RPMI7951 (cell line): ENCODE measurements at regions not wholly inside any gene's neighbourhood (a gene's known extent, or its start where the extent isn't known, plus 50 kb on each side); places are given as distances from the start of the nearest gene placed in this dataset.
"Not testable (repeated sequence)": the region's sequence is repeated elsewhere in the genome, so short reads cannot be mapped to it uniquely, and the experiment has no call there.

ENCODE experiments used
- DNase-seq: peaks from one replicate; pipeline ENCODE4 v3.0.0-alpha.2; 2012; ENCODE audit warnings: low read depth

- DNase-seq, result no peak
These were observed 415.0 kb upstream of the ESRRG start for GRCh38 chr1:217138173-217138765.

GRCh38 chr1:217137210-217137881 lies 414.1 kb upstream of the ESRRG start:
- DNase-seq, result no peak

- DNase-seq, result no peak
These were observed 413.6 kb upstream of the ESRRG start for GRCh38 chr1:217136895-217137205.

DNA sequence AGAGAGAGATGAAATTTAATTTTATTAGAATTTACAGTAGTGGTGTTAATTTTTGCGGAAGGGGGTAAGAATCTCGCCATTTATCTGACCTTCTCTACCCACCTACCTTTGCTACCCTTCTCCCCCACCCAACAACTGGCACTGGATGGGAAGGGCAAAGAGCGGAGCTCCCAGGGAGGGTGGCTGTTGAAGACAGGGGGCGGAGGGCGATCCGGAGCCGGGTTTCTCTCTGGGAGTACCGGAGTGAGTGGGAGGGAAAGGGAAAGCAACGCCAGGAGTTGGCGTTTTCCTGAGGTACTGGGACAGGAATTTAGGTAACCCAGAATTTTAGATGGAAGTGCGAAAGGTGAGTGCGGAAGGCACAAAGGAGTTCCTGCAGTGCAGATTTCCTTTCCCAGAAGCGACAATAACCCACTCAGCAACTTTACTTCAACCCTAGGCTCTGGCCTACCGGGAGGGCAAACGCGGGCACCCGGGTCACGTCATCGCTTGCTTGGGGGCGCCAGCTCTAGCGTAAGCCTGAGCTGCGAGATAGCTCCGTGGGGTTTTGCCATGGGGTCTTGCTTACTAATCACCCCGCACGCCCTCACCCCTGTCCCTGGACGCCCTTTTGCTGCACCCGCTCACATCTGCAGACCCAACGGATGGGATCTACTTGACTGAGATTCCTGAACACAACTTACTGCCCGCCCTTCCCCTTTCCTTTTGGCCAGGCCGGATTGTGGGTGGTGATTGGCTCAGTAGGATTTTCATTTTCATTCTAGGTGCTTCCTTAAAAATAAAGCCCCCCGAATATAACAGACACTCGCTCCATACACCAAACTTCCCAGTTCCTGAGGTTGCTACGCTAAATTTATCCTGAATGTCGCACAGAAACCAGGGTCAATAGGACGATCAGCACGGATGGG lies 413.0 kb upstream of the ESRRG start:
- DNase-seq, result no peak

GRCh38 chr1:217135569-217135915 lies 412.3 kb upstream of the ESRRG start:
- no peak for DNase-seq

DNA sequence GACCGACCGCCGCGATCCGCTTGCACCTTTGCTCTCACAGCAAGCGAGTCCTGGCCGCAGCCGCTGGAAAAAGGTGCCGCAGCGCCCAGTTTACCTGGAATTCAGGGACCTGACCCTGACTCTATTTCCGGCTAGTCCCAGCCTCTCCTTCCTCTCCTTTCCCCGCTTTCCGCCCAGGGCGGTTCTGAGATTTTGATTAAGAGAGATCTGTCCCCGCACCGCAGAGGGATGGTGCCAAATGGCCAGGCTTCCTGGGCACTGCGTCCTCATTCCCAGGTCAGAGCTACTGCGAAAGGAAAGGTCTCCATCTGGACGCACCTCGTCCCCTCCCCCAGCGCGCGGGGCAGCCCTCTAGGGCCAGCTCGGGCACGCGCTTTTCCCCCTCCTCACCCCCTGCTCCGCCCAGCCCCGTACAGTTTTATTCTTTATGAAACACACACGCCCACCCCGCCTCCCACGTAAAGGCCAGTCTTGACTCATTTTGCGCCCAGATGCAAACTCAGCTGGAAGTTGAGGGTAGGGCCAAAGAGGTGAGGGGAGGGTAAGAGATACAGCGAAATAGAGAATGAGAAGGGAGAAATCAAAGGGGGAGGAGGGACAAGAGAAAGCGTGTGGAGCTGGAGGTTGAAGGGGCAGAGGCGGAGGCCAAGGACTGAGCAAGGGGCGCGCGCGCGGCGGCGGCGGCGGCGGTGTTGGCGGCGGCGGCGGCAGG lies 411.8 kb upstream of the ESRRG start:
- DNase-seq, result no peak

GRCh38 chr1:217133958-217134856 lies 411.0 kb upstream of the ESRRG start:
- DNase-seq, result no peak

DNA sequence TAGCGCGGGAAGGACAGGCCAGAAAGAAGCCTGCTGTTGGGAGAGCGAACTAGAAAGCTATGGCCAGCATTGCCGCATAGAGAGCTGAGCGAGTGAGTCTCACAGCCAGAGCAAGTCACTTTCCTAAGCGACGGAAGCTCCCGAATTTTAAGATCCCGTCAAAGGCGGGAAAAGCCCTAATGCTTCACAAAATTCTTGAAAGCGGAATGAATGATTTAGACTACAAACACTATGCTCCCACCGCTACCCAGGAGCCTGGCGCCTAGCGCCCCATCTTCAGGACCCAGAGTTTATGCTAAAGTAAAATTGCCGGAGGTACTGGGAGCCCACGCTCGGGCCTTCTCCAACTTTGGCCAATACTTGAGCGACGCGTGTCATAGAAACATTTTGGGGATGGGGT lies 409.9 kb upstream of the ESRRG start:
- DNase-seq, result no peak

GRCh38 chr1:217123340-217123739 lies 400.1 kb upstream of the ESRRG start:
- DNase-seq, result not testable (repeated sequence)

DNA sequence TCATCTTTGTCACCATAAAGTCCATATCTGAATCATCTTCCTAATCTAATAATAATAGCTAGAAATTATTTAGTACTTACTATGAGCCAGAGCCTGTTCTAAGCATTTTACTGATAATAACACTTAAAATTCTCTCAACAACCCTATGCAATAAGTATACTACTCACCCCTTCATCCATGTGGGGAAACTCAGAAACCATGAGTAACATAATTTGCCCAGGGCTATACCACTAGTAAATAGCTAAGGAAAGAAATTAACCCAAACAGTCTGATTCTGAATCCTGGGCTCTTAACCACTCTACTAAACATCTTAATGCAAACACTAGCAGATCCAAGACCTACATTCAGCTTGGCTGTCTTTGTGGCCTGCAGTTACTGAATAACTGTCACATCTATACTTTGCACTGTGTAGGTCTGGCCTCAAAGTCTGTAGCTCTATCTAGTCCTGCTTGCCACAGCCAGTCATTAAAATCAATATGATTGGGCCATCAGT lies 394.8 kb upstream of the ESRRG start:
- no peak for DNase-seq

DNA sequence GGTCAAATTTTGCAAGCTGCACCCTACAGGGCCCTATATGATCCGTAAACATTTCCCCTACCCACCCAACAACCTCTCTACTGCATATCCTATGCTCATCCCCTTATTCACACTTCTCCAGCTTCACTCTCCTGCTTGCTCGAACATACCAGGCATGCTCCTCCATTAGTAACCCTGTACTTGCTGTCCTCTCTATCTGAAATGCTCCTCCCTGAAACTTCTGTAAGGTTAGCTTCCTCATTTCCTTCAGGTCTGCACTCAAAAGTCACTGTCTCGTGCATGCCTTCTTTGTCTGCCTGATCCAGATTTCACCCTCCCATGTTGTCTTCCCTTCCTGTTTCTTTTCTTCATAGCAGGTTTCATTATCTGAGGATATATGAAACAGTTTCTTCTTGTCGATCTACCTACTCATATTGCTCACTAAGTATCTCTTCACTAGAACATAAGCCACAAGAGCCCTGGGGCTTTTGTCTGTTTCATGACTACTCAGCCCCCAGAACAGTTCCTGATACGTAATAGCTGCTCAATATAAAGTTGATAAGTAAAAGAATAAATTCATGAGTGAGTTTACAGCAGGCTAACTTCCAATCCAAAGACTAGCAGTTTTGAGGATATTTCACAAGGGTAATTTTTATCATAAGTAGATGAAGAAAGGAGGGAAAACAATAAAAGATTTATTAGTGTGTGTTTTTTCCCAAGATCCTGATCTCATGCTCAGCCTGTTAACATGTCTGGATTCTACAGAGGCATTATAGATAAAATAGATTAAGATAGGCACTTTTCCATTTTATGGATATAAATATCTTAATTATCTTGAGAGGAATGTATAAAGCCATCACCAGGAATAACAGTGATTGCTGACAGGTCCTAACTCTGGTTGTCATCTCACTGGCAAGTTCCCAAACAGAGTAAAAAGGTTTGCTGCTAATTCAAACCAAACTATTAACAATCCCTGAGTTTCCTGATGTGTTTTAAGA lies 392.5 kb upstream of the ESRRG start:
- no peak for DNase-seq

GRCh38 chr1:217109928-217110327 lies 386.7 kb upstream of the ESRRG start:
- DNase-seq, result no peak

GRCh38 chr1:217106231-217106901 lies 383.1 kb upstream of the ESRRG start:
- no peak for DNase-seq

- DNase-seq, result no peak
These were observed 382.2 kb upstream of the ESRRG start for GRCh38 chr1:217105437-217105836.

DNA sequence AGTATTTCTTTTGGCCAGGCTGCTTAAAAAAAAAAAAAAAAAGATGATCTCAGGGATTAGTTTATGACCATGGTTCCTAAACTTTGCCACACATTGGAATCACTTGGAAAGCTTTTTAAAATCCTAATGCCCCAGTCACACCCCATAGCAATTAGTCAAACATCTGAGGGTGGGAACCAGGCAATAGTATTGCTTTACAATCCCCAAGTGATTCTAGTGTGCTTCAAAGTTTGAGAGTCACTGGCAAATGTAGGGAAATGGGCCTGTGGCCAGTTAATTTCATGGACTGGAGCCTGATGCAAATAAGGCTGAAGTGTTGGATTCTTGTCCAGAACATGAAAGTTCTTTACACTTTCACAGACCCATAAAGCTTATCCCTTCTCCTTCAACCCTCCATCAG lies 374.6 kb upstream of the ESRRG start:
- DNase-seq, result no peak

- no peak for DNase-seq
These were observed 373.0 kb upstream of the ESRRG start for GRCh38 chr1:217096200-217096599.

DNA sequence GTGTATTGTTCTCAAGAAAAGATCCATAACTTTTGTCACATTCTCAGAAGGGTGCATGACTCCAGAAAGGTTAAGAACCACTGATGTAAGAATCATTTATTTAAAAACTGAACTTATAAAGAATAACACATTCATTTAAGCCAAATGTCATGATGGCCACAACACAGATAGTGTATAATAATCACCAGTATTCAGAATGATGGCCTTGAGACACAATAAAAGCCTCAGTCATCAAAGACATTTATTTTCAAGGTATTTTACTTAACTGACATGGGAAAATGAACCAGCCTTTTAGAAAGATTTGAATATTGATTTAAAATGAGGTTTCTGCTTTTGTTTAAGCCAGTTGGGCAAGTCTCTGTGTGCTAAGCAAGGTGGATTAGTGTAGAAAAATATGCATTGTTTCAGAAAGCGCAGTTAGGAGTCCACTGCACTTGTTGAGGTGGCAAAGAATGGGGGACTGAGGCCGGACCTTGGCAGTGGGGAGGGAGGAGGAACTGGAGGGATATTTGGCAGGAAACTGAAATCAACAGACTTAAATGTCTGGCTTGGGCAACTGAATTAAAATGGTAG lies 371.9 kb upstream of the ESRRG start:
- DNase-seq, result no peak

GRCh38 chr1:217091561-217091960 lies 368.3 kb upstream of the ESRRG start:
- no peak for DNase-seq
